CD8-positive, alpha-beta memory T cell (primary cell): ENCODE measurements at regions not wholly inside any gene's neighbourhood (a gene's known extent, or its start where the extent isn't known, plus 50 kb on each side); places are given as distances from the start of the nearest gene placed in this dataset.

Experiments used
- CTCF ChIA-PET: fragments of 350-600 bp; sonication (Branson Sonifier 250); formaldehyde crosslinking; loops from one replicate; lab custom pipeline; 2021; ENCODE audit warnings: antibody characterized with exemption; lab: Charles Lee
- POLR2A ChIA-PET: fragments of 350-600 bp; sonication (Branson Sonifier 250); formaldehyde crosslinking; loops from one replicate; lab custom pipeline; 2021; ENCODE audit warnings: antibody characterized with exemption; lab: Charles Lee
- DNase-seq, 5 donors: peaks; one replicate each; pipeline versions ENCODE4 v3.0.0 to v3.0.0-alpha.2; 2020 to 2022; ENCODE audit warnings: mixed read lengths in 1 of 5
- H3K27ac ChIP-seq: one replicate; pipeline ENCODE4 v1.7.0; 2013; ENCODE audit warnings: low read depth, mild to moderate bottlenecking, low read length, moderate library complexity
- H3K27me3 ChIP-seq: 2 replicates; pipeline ENCODE4 v1.7.0; 2013; ENCODE audit warnings: low read length, mild to moderate bottlenecking; ENCODE audit not compliant: insufficient read depth, poor library complexity, severe bottlenecking
- H3K36me3 ChIP-seq: 2 replicates; pipeline ENCODE4 v1.7.0; 2013; ENCODE audit warnings: mild to moderate bottlenecking, low read length, moderate library complexity; ENCODE audit not compliant: insufficient read depth
- H3K4me1 ChIP-seq: 2 replicates; pipeline ENCODE4 v1.7.0; 2013; ENCODE audit warnings: mild to moderate bottlenecking, low read length, moderate library complexity; ENCODE audit not compliant: insufficient read depth
- H3K4me3 ChIP-seq: 2 replicates; pipeline ENCODE4 v1.7.0; 2013; ENCODE audit warnings: mild to moderate bottlenecking, low read length
- H3K9me3 ChIP-seq: 2 replicates; pipeline ENCODE4 v1.7.0; 2013; ENCODE audit warnings: mild to moderate bottlenecking, low read length
- H3K27ac Mint-ChIP-seq, 8 donors: one replicate each; pipeline ENCODE4 v1.8.0; 2020 to 2021; ENCODE audit warnings: mixed read lengths in 8 of 8, mild to moderate bottlenecking in 6 of 8, inconsistent platforms in 3 of 8, moderate library complexity in 3 of 8
- H3K27me3 Mint-ChIP-seq, 2 donors: one replicate each; pipeline ENCODE4 v1.8.0; 2020 to 2021; ENCODE audit warnings: mixed read lengths in 2 of 2, mild to moderate bottlenecking in 1 of 2, moderate library complexity in 1 of 2
- H3K36me3 Mint-ChIP-seq, 3 donors: one replicate each; pipeline ENCODE4 v1.8.0; 2020 to 2021; ENCODE audit warnings: mixed read lengths in 3 of 3, inconsistent platforms in 1 of 3, mild to moderate bottlenecking in 1 of 3
- H3K4me1 Mint-ChIP-seq, 3 donors: one replicate each; pipeline ENCODE4 v1.8.0; 2020 to 2021; ENCODE audit warnings: mixed read lengths in 3 of 3, inconsistent platforms in 1 of 3, mild to moderate bottlenecking in 1 of 3
- H3K4me3 Mint-ChIP-seq, 7 donors: one replicate each; pipeline ENCODE4 v1.8.0; 2020 to 2021; ENCODE audit warnings: mixed read lengths in 7 of 7, mild to moderate bottlenecking in 6 of 7, moderate library complexity in 4 of 7, inconsistent platforms in 2 of 7
- H3K9me3 Mint-ChIP-seq, 5 donors: one replicate each; pipeline ENCODE4 v1.8.0; 2020 to 2022; ENCODE audit warnings: mixed read lengths in 5 of 5, mild to moderate bottlenecking in 3 of 5, moderate library complexity in 2 of 5, inconsistent platforms in 1 of 5

- H3K27ac Mint-ChIP-seq = no peak overlapping the region
- no peak overlapping the region for H3K4me3 Mint-ChIP-seq
- no peaks in the 10 kb centered on the region for H3K4me1 Mint-ChIP-seq
- DNase-seq = no peak
- H3K4me1 ChIP-seq = no peaks in the 10 kb centered on the region
- peaks cover 5 to 12% of the 10 kb centered on the region in 2 donors for H3K27me3 Mint-ChIP-seq
- no peaks in the 10 kb centered on the region for H3K27me3 ChIP-seq
- CTCF ChIA-PET = interaction anchor here (0.7 to 1.1 kb wide), 2 partner anchors 116 to 1396 kb away, joined by 3 to 4 read pairs; no protein-coding TSS in a partner anchor
- H3K4me3 ChIP-seq = no peak overlapping the region
- no peaks in the 10 kb centered on the region for H3K9me3 ChIP-seq
- no peaks in the 10 kb centered on the region for H3K36me3 ChIP-seq
- H3K9me3 Mint-ChIP-seq = peaks cover 0 to 2% (median 0%) of the 10 kb centered on the region in 5 donors
- no peak overlapping the region for H3K27ac ChIP-seq
- H3K36me3 Mint-ChIP-seq = peaks cover 0 to 5% (median 3%) of the 10 kb centered on the region in 3 donors
- POLR2A ChIA-PET = interaction anchor here (0.6 kb wide), 1 partner anchor 99 kb away, joined by 3 read pairs; no protein-coding TSS in a partner anchor
Measured at GRCh38 chr12:98416845-98417244, 98.5 kb upstream of the TMPO start.

GRCh38 chr12:98417266-98417665 is 98.1 kb upstream of the TMPO start:
- Histone ChIP-seq H3K4me1 (no peaks in the 10 kb centered on the region), H3K9me3 (no peaks in the 10 kb centered on the region), H3K4me3 (no peak overlapping the region), H3K27ac (no peak overlapping the region), H3K36me3 (no peaks in the 10 kb centered on the region), H3K27me3 (no peaks in the 10 kb centered on the region)
- H3K27me3 Mint-ChIP-seq = peaks cover 5 to 12% of the 10 kb centered on the region in 2 donors
- H3K36me3 Mint-ChIP-seq = peaks cover 0 to 5% (median 3%) of the 10 kb centered on the region in 3 donors
- no peaks in the 10 kb centered on the region for H3K4me1 Mint-ChIP-seq
- H3K4me3 Mint-ChIP-seq = no peak overlapping the region
- H3K9me3 Mint-ChIP-seq = peaks cover 0 to 2% (median 0%) of the 10 kb centered on the region in 5 donors
- DNase-seq = no peak
- CTCF ChIA-PET = interaction anchor here (1.1 to 2.4 kb wide), 2 partner anchors 11 to 115 kb away, joined by 4 read pairs; no protein-coding TSS in a partner anchor
- peak overlapping the region in 1 of 8 donors; percentile 43 for H3K27ac Mint-ChIP-seq
- POLR2A ChIA-PET = no interaction called here

- Mint-ChIP-seq H3K36me3 (peaks cover 0 to 5% (median 3%) of the 10 kb centered on the region in 3 donors), H3K4me3 (no peak overlapping the region), H3K27ac (no peak overlapping the region), H3K9me3 (peaks cover 0 to 2% (median 0%) of the 10 kb centered on the region in 5 donors), H3K4me1 (no peaks in the 10 kb centered on the region), H3K27me3 (peaks cover 3 to 12% of the 10 kb centered on the region in 2 donors)
- Histone ChIP-seq H3K9me3 (no peaks in the 10 kb centered on the region), H3K27ac (no peak overlapping the region), H3K4me1 (no peaks in the 10 kb centered on the region), H3K36me3 (no peaks in the 10 kb centered on the region), H3K27me3 (no peaks in the 10 kb centered on the region), H3K4me3 (no peak overlapping the region)
- no peak for DNase-seq
- CTCF ChIA-PET = interaction anchor here (2.4 kb wide), 1 partner anchor 9 kb away, joined by 4 read pairs; no protein-coding TSS in a partner anchor
- POLR2A ChIA-PET = no interaction called here
Measured at GRCh38 chr12:98418357-98419075, 96.9 kb upstream of the TMPO start.

GRCh38 chr12:98419081-98419794 is 96.2 kb upstream of the TMPO start:
- Mint-ChIP-seq H3K27ac (no peak overlapping the region), H3K9me3 (peaks cover 0 to 2% (median 0%) of the 10 kb centered on the region in 5 donors), H3K4me3 (no peak overlapping the region), H3K27me3 (peaks cover 2 to 12% of the 10 kb centered on the region in 2 donors), H3K36me3 (peaks cover 0 to 5% (median 3%) of the 10 kb centered on the region in 3 donors), H3K4me1 (no peaks in the 10 kb centered on the region)
- Histone ChIP-seq H3K36me3 (no peaks in the 10 kb centered on the region), H3K27me3 (no peaks in the 10 kb centered on the region), H3K27ac (no peak overlapping the region), H3K4me3 (no peak overlapping the region), H3K4me1 (no peaks in the 10 kb centered on the region), H3K9me3 (no peaks in the 10 kb centered on the region)
- CTCF ChIA-PET = interaction anchor here (2.4 kb wide), 1 partner anchor 9 kb away, joined by 4 read pairs; no protein-coding TSS in a partner anchor
- no peak for DNase-seq
- POLR2A ChIA-PET = no interaction called here

GRCh38 chr12:98419795-98420404 is 95.5 kb upstream of the TMPO start:
- H3K9me3 Mint-ChIP-seq = peaks cover 0 to 2% (median 0%) of the 10 kb centered on the region in 5 donors
- peaks cover 2 to 4% (median 3%) of the 10 kb centered on the region in 3 donors for H3K4me1 Mint-ChIP-seq
- no peak overlapping the region for H3K4me3 ChIP-seq
- DNase-seq = no peak
- no peaks in the 10 kb centered on the region for H3K36me3 ChIP-seq
- H3K27me3 Mint-ChIP-seq = peaks cover 2 to 12% of the 10 kb centered on the region in 2 donors
- peaks cover 0 to 5% (median 3%) of the 10 kb centered on the region in 3 donors for H3K36me3 Mint-ChIP-seq
- no peaks in the 10 kb centered on the region for H3K27me3 ChIP-seq
- POLR2A ChIA-PET = no interaction called here
- no peak overlapping the region for H3K27ac Mint-ChIP-seq
- no peaks in the 10 kb centered on the region for H3K4me1 ChIP-seq
- no peak overlapping the region for H3K4me3 Mint-ChIP-seq
- H3K27ac ChIP-seq = no peak overlapping the region
- CTCF ChIA-PET = interaction anchor here (2.4 kb wide), 1 partner anchor 8 kb away, joined by 4 read pairs; no protein-coding TSS in a partner anchor
- no peaks in the 10 kb centered on the region for H3K9me3 ChIP-seq

GRCh38 chr12:98420461-98420860 is 94.9 kb upstream of the TMPO start:
- H3K36me3 ChIP-seq = no peaks in the 10 kb centered on the region
- peaks cover 2 to 12% of the 10 kb centered on the region in 2 donors for H3K27me3 Mint-ChIP-seq
- H3K36me3 Mint-ChIP-seq = peaks cover 0 to 5% (median 3%) of the 10 kb centered on the region in 3 donors
- peaks cover 2 to 6% (median 6%) of the 10 kb centered on the region in 3 donors for H3K4me1 Mint-ChIP-seq
- H3K9me3 Mint-ChIP-seq = peaks cover 0 to 2% (median 0%) of the 10 kb centered on the region in 5 donors
- no peaks in the 10 kb centered on the region for H3K4me1 ChIP-seq
- CTCF ChIA-PET = no interaction called here
- POLR2A ChIA-PET = no interaction called here
- no peak for DNase-seq
- no peak overlapping the region for H3K27ac Mint-ChIP-seq
- no peaks in the 10 kb centered on the region for H3K9me3 ChIP-seq
- no peak overlapping the region for H3K4me3 ChIP-seq
- no peak overlapping the region for H3K27ac ChIP-seq
- no peak overlapping the region for H3K4me3 Mint-ChIP-seq
- H3K27me3 ChIP-seq = no peaks in the 10 kb centered on the region

GRCh38 chr12:98421316-98421715 is 94.1 kb upstream of the TMPO start:
- ChIA-PET POLR2A (no interaction called here), CTCF (no interaction called here)
- DNase-seq = no peak
- Mint-ChIP-seq H3K36me3 (peaks cover 0 to 5% (median 0%) of the 10 kb centered on the region in 3 donors), H3K27ac (no peak overlapping the region), H3K4me3 (no peak overlapping the region), H3K27me3 (peaks cover under 1 to 7% of the 10 kb centered on the region in 2 donors), H3K4me1 (peaks cover 2 to 6% (median 6%) of the 10 kb centered on the region in 3 donors), H3K9me3 (peaks cover 0 to 2% (median 0%) of the 10 kb centered on the region in 5 donors)
- H3K4me3 ChIP-seq = no peak overlapping the region
- H3K36me3 ChIP-seq = no peaks in the 10 kb centered on the region
- no peaks in the 10 kb centered on the region for H3K4me1 ChIP-seq
- no peaks in the 10 kb centered on the region for H3K9me3 ChIP-seq
- H3K27ac ChIP-seq = no peak overlapping the region
- H3K27me3 ChIP-seq = no peaks in the 10 kb centered on the region
